MM.1S (cell line): ENCODE measurements at regions not wholly inside any gene's neighbourhood (a gene's known extent, or its start where the extent isn't known, plus 50 kb on each side); places are given as distances from the start of the nearest gene placed in this dataset.

ENCODE experiments used
- DNase-seq: peaks from one replicate; pipeline ENCODE4 v3.0.0-alpha.2; 2015
- H2AFZ ChIP-seq: fragments of 300-600 bp; sonication (generic); 2 replicates; pipeline ENCODE4 v1.6.0; 2016; ENCODE audit warnings: antibody characterized with exemption, low read length
- H3F3A ChIP-seq: fragments of 300-600 bp; sonication (generic); 2 replicates; pipeline ENCODE4 v1.6.1; 2016; ENCODE audit warnings: mild to moderate bottlenecking, antibody characterized with exemption, low read length, moderate library complexity, mixed read lengths; ENCODE audit not compliant: insufficient read depth
- H3K27ac ChIP-seq: fragments of 300-600 bp; sonication (generic); 2 replicates; pipeline ENCODE4 v1.5.1; 2016; ENCODE audit warnings: mild to moderate bottlenecking, low read length
- H3K27me3 ChIP-seq: fragments of 300-600 bp; sonication (generic); replicated peaks from 2 replicates; pipeline ENCODE4 v1.6.0; 2016; ENCODE audit warnings: low read length; ENCODE audit not compliant: insufficient read depth
- H3K36me3 ChIP-seq: fragments of 300-600 bp; sonication (generic); replicated peaks from 2 replicates; pipeline ENCODE4 v1.6.1; 2016; ENCODE audit warnings: mild to moderate bottlenecking, low read length, mixed read lengths; ENCODE audit not compliant: insufficient read depth
- H3K4me1 ChIP-seq: fragments of 300-600 bp; sonication (generic); 2 replicates; pipeline ENCODE4 v1.6.1; 2016; ENCODE audit warnings: low read length, mixed read lengths
- H3K4me2 ChIP-seq: fragments of 300-600 bp; sonication (generic); 2 replicates; pipeline ENCODE4 v1.6.0; 2016; ENCODE audit warnings: low read depth, low read length
- H3K4me3 ChIP-seq: fragments of 300-600 bp; sonication (generic); 2 replicates; pipeline ENCODE4 v1.5.1; 2016; ENCODE audit warnings: low read length, mixed read lengths
- H3K79me2 ChIP-seq: fragments of 300-600 bp; sonication (generic); 2 replicates; pipeline ENCODE4 v1.6.1; 2016; ENCODE audit warnings: mixed run types, low read length, mixed read lengths
- H3K9ac ChIP-seq: fragments of 300-600 bp; sonication (generic); 2 replicates; pipeline ENCODE4 v1.6.1; 2016; ENCODE audit warnings: low read length, mixed read lengths
- H3K9me2 ChIP-seq: fragments of 300-600 bp; sonication (generic); replicated peaks from 2 replicates; pipeline ENCODE4 v1.6.1; 2016; ENCODE audit warnings: mild to moderate bottlenecking, low read length, mixed read lengths; ENCODE audit not compliant: insufficient read depth
- H3K9me3 ChIP-seq: fragments of 300-600 bp; sonication (generic); replicated peaks from 2 replicates; pipeline ENCODE4 v1.6.1; 2016; ENCODE audit warnings: mild to moderate bottlenecking, low read length, mixed read lengths; ENCODE audit not compliant: insufficient read depth
- H4K20me1 ChIP-seq: fragments of 300-600 bp; sonication (generic); 2 replicates; pipeline ENCODE4 v1.6.1; 2016; ENCODE audit warnings: mild to moderate bottlenecking, low read length, moderate library complexity, mixed read lengths; ENCODE audit not compliant: insufficient read depth
- EZH2 ChIP-seq: fragments of 300-600 bp; sonication (generic); optimal IDR thresholded peaks from 2 replicates; pipeline ENCODE3; 2017; ENCODE audit warnings: low read depth, mild to moderate bottlenecking, antibody characterized with exemption, low read length, mixed read lengths
- EZH2phosphoT487 ChIP-seq: fragments of 300-600 bp; sonication (generic); IDR thresholded peaks from 2 replicates; pipeline ENCODE4 v1.6.1; 2018; ENCODE audit warnings: antibody characterized with exemption, low read length
- TF ChIP-seq, protein P1 (sequence below): fragments of 300-600 bp; sonication (generic); IDR thresholded peaks from 2 replicates; pipeline ENCODE4 v1.5.1; 2016; ENCODE audit warnings: antibody characterized with exemption, low read length, mixed read lengths

DNA sequence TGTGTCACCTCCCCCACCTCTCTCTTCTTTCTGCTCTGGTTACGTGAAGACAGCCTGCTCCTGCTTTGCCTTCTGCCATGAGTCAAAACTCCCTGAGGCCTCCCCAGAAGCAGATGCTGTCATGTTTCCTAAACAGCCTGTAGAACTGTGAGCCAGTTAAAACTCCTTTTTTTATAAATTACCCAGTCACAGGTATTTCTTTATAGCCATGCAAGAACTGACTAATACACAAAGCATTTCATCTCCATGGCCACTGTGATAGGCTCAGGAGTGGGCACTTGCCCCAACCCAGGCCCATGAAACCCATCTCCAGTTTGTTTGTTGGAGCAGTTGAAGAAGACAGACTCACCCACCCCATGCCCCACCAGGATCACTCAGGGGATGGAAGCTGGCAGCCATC, 253.3 kb upstream of the ISX start:
- no peaks in the 10 kb centered on the region for H3K9me2 ChIP-seq
- no peaks in the 10 kb centered on the region for H3K79me2 ChIP-seq
- no peak overlapping the region for H3K27ac ChIP-seq
- H3K9ac ChIP-seq = no peak overlapping the region
- H4K20me1 ChIP-seq = no peaks in the 10 kb centered on the region
- TF ChIP-seq EZH2 = no peak
- no peak for TF ChIP-seq EZH2phosphoT487
- TF ChIP-seq, protein P1, sequence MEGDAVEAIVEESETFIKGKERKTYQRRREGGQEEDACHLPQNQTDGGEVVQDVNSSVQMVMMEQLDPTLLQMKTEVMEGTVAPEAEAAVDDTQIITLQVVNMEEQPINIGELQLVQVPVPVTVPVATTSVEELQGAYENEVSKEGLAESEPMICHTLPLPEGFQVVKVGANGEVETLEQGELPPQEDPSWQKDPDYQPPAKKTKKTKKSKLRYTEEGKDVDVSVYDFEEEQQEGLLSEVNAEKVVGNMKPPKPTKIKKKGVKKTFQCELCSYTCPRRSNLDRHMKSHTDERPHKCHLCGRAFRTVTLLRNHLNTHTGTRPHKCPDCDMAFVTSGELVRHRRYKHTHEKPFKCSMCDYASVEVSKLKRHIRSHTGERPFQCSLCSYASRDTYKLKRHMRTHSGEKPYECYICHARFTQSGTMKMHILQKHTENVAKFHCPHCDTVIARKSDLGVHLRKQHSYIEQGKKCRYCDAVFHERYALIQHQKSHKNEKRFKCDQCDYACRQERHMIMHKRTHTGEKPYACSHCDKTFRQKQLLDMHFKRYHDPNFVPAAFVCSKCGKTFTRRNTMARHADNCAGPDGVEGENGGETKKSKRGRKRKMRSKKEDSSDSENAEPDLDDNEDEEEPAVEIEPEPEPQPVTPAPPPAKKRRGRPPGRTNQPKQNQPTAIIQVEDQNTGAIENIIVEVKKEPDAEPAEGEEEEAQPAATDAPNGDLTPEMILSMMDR = no peak
- H2AFZ ChIP-seq = no peak overlapping the region
- H3K4me1 ChIP-seq = no peaks in the 10 kb centered on the region
- no peaks in the 10 kb centered on the region for H3K27me3 ChIP-seq
- no peak overlapping the region for H3K4me2 ChIP-seq
- no peaks in the 10 kb centered on the region for H3F3A ChIP-seq
- DNase-seq = no peak
- H3K9me3 ChIP-seq = no peaks in the 10 kb centered on the region
- no peaks in the 10 kb centered on the region for H3K36me3 ChIP-seq
- no peak overlapping the region for H3K4me3 ChIP-seq

GRCh38 chr22:34814260-34815025, 251.5 kb upstream of the ISX start:
- no peak overlapping the region for H3K9ac ChIP-seq
- H3K9me2 ChIP-seq = no peaks in the 10 kb centered on the region
- no peaks in the 10 kb centered on the region for H3K4me1 ChIP-seq
- DNase-seq = no peak
- H2AFZ ChIP-seq = no peak overlapping the region
- no peak overlapping the region for H3K27ac ChIP-seq
- no peaks in the 10 kb centered on the region for H3K9me3 ChIP-seq
- H3K36me3 ChIP-seq = no peaks in the 10 kb centered on the region
- no peaks in the 10 kb centered on the region for H3K79me2 ChIP-seq
- no peaks in the 10 kb centered on the region for H4K20me1 ChIP-seq
- no peak overlapping the region for H3K4me2 ChIP-seq
- H3K4me3 ChIP-seq = no peak overlapping the region
- H3F3A ChIP-seq = no peaks in the 10 kb centered on the region
- TF ChIP-seq, protein P1 = no peak
- no peaks in the 10 kb centered on the region for H3K27me3 ChIP-seq

DNA sequence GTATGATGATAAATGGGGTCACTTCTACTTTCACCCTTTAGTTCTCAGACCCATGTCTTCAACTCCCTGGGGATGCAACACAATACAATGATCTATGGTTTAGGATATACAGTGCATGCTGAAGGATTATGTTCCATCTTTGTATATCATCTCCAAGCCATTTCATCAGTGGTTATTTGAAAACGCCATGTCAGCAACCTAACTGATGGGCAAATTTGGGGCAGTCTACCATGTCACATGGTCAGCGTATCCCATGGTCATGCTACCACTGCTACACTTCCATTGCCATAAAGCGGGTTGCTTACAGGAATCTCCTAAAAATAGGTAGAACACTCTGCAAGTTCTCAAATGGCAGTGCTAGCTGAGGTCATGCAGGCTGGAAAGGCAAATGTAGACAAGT, 236.5 kb upstream of the ISX start:
- no peak overlapping the region for H3K4me2 ChIP-seq
- H3K27ac ChIP-seq = no peak overlapping the region
- H3K36me3 ChIP-seq = no peaks in the 10 kb centered on the region
- H3F3A ChIP-seq = no peaks in the 10 kb centered on the region
- H3K9ac ChIP-seq = no peak overlapping the region
- no peaks in the 10 kb centered on the region for H3K27me3 ChIP-seq
- H4K20me1 ChIP-seq = no peaks in the 10 kb centered on the region
- TF ChIP-seq EZH2 (no peak), EZH2phosphoT487 (no peak)
- TF ChIP-seq, protein P1 = no peak
- no peak overlapping the region for H2AFZ ChIP-seq
- no peaks in the 10 kb centered on the region for H3K9me2 ChIP-seq
- no peaks in the 10 kb centered on the region for H3K79me2 ChIP-seq
- no peaks in the 10 kb centered on the region for H3K9me3 ChIP-seq
- no peak overlapping the region for H3K4me3 ChIP-seq
- H3K4me1 ChIP-seq = no peaks in the 10 kb centered on the region
- DNase-seq = no peak
